Activated B cell treated with CpG ODN at 0.5 μM for 24 hours (primary cell): ENCODE measurements at regions not wholly inside any gene's neighbourhood (a gene's known extent, or its start where the extent isn't known, plus 50 kb on each side); places are given as distances from the start of the nearest gene placed in this dataset.

Source experiments
- ATAC-seq: fragments of 200-7000 bp; cut with Tn5 transposase; one replicate; pipeline ENCODE4 v1.10.0; 2021; ENCODE audit warnings: low read depth, mild to moderate bottlenecking, moderate library complexity
- CTCF ChIA-PET: fragments of 350-600 bp; sonication (Branson Sonifier 250); formaldehyde crosslinking; loops from one replicate; lab custom pipeline; 2021; ENCODE audit warnings: antibody characterized with exemption; lab: Charles Lee
- POLR2A ChIA-PET: fragments of 350-600 bp; sonication (Branson Sonifier 250); formaldehyde crosslinking; loops from one replicate; lab custom pipeline; 2021; ENCODE audit warnings: antibody characterized with exemption; lab: Charles Lee
- DNase-seq: peaks from one replicate; pipeline ENCODE4 v3.0.0; 2022
- H3K27ac Mint-ChIP-seq: one replicate; pipeline ENCODE4 v1.8.0; 2020; ENCODE audit warnings: mixed read lengths
- H3K27me3 Mint-ChIP-seq: one replicate; pipeline ENCODE4 v1.8.0; 2021; ENCODE audit warnings: mixed read lengths
- H3K36me3 Mint-ChIP-seq: one replicate; pipeline ENCODE4 v1.8.0; 2021; ENCODE audit warnings: low read depth, mixed read lengths
- H3K4me1 Mint-ChIP-seq: one replicate; pipeline ENCODE4 v1.8.0; 2021; ENCODE audit warnings: mixed read lengths
- H3K4me3 Mint-ChIP-seq: one replicate; pipeline ENCODE4 v1.8.0; 2020; ENCODE audit warnings: mild to moderate bottlenecking, mixed read lengths
- H3K9me3 Mint-ChIP-seq: one replicate; pipeline ENCODE4 v1.8.0; 2020; ENCODE audit warnings: mixed read lengths
- CTCF ChIP-seq: fragments of 200-600 bp; IDR thresholded peaks from one replicate; pipeline ENCODE4 v1.8.0; 2022; ENCODE audit warnings: antibody characterized with exemption, mild to moderate bottlenecking
- intact Hi-C: fragments of 100-400 bp; cut with micrococcal nuclease; formaldehyde crosslinking; loops from one replicate; pipeline ENCODE4 v1.15.1; 2024

DNA sequence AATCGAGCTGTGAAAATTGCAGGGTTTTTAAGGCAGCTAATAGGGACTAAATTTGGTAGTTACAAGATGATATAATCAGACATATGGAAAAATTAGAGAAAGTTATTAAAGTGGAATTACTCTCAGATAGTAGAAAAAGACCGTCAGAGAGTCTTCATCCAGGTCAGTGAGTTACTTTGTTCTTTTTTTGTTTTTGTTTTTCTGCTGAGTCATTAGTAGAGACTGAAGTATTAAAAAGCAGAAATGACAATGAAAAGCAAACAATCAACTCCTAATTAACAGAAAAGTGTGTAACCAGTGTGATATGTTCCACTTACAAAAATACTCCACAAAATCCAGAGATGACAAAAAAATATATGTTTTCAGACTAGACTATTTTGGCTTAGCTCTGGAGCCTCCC, 480.4 kb upstream of the COX7C start:
- TF ChIP-seq CTCF, result no peak
- CTCF ChIA-PET, result no interaction called here
- Mint-ChIP-seq H3K27ac (no peak overlapping the region), H3K4me3 (no peak overlapping the region), H3K4me1 (no peaks in the 10 kb centered on the region), H3K36me3 (no peaks in the 10 kb centered on the region), H3K27me3 (no peaks in the 10 kb centered on the region), H3K9me3 (peaks cover 6% of the 10 kb centered on the region)
- intact Hi-C loops, result no loop called here
- POLR2A ChIA-PET, result no interaction called here
- ATAC-seq (no peak), DNase-seq (no peak)

DNA sequence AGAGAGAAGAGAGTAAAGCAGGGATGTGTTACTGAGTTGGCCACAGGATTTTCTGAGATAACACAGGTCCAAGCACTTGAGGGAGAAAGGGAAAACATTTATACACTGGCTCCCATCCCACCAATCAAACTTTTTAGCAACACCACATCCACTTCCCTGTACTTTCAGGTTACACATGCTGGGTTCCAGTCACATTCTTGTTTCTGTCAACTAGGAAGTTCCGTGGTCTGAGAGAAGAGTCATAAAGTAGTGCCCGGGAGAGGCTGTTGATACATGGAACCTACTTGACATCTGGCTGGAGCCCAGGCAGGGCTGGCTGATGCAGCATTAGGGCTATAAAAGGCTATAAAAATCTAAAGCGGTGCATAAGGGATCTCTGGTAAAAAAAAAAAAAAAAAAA, 473.9 kb upstream of the COX7C start:
- no peak for TF ChIP-seq CTCF
- Mint-ChIP-seq H3K27me3 (no peaks in the 10 kb centered on the region), H3K4me3 (no peak overlapping the region), H3K9me3 (peaks cover 10% of the 10 kb centered on the region), H3K36me3 (no peaks in the 10 kb centered on the region), H3K4me1 (no peaks in the 10 kb centered on the region), H3K27ac (no peak overlapping the region)
- intact Hi-C loops, result no loop called here
- POLR2A ChIA-PET, result no interaction called here
- DNase-seq (no peak), ATAC-seq (no peak)
- CTCF ChIA-PET, result no interaction called here

DNA sequence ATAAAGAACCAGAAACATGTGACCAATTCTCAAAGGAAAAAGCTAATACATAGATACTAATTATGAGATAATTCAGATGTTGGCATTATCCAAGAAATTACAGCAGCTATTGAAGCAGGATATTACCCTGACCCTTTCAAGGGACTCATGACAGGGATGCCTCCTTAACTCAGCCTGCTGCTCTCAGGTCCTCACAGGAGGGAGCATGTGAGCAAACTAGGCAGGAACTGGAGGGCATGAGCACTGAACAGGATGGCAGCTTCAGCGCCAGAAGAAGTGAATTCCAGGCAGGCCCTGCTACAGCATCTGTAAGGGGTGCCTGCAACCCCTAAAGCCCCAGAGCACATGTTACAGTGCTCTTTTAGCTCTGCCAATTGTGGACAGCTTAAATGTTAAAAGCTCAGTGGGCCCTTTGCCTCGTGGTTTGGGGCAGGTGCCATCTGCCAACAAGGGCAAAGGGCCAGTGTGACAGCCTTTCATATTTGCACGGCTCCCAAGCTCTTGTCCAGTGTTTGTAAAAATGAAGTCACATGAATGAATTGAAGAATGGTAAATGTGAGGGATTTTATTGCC, 464.7 kb upstream of the COX7C start:
- TF ChIP-seq CTCF, result no peak
- no peaks in the 10 kb centered on the region for H3K9me3 Mint-ChIP-seq
- no peak overlapping the region for H3K27ac Mint-ChIP-seq
- POLR2A ChIA-PET, result no interaction called here
- ATAC-seq (no peak), DNase-seq (no peak)
- H3K36me3 Mint-ChIP-seq, result no peaks in the 10 kb centered on the region
- CTCF ChIA-PET, result no interaction called here
- no peaks in the 10 kb centered on the region for H3K27me3 Mint-ChIP-seq
- no peaks in the 10 kb centered on the region for H3K4me1 Mint-ChIP-seq
- intact Hi-C loops, result no loop called here
- H3K4me3 Mint-ChIP-seq, result no peak overlapping the region

GRCh38 chr5:86155796-86156195, 461.9 kb upstream of the COX7C start:
- intact Hi-C loops, result no loop called here
- TF ChIP-seq CTCF, result no peak
- Mint-ChIP-seq H3K27me3 (no peaks in the 10 kb centered on the region), H3K36me3 (no peaks in the 10 kb centered on the region), H3K4me3 (no peak overlapping the region), H3K9me3 (peaks cover 2% of the 10 kb centered on the region), H3K27ac (no peak overlapping the region), H3K4me1 (no peaks in the 10 kb centered on the region)
- CTCF ChIA-PET, result no interaction called here
- POLR2A ChIA-PET, result no interaction called here
- DNase-seq (no peak), ATAC-seq (no peak)

DNA sequence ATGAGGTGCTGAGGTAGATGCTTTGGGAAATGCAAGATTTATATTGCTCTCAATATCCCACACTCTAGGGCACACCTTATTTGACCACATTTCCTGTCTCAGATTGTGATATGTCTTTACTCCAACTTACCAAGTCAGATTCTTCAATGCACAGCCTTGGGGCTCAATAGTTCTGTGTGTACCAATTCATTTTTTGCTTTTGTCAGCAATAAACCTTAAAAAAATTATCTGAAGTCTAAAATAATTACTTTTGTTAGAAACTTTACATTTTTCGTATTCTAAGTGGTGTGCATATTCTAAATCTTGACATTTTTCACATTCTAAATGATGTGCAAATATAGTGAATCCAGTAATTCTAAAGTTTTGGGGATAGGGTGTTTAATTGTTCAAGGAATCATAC, 447.5 kb upstream of the COX7C start:
- DNase-seq, result no peak
- no peak for TF ChIP-seq CTCF
- peaks cover 3% of the 10 kb centered on the region for H3K9me3 Mint-ChIP-seq
- ChIA-PET CTCF (no interaction called here), POLR2A (no interaction called here)
- no peaks in the 10 kb centered on the region for H3K4me1 Mint-ChIP-seq
- intact Hi-C loops, result no loop called here
- no peak for ATAC-seq
- H3K27ac Mint-ChIP-seq, result no peak overlapping the region
- no peaks in the 10 kb centered on the region for H3K27me3 Mint-ChIP-seq
- no peaks in the 10 kb centered on the region for H3K36me3 Mint-ChIP-seq
- H3K4me3 Mint-ChIP-seq, result no peak overlapping the region
